Activated naive CD8-positive, alpha-beta T cell treated with anti-CD3 and anti-CD28 coated beads for 36 hours (primary cell): ENCODE measurements at regions not wholly inside any gene's neighbourhood (a gene's known extent, or its start where the extent isn't known, plus 50 kb on each side); places are given as distances from the start of the nearest gene placed in this dataset.

Source experiments
- DNase-seq: peaks from one replicate; pipeline ENCODE4 v3.0.0; 2021
- H3K27ac Mint-ChIP-seq: one replicate; pipeline ENCODE4 v1.8.0; 2022; ENCODE audit warnings: mild to moderate bottlenecking, moderate library complexity, mixed read lengths
- H3K27me3 Mint-ChIP-seq: one replicate; pipeline ENCODE4 v1.8.0; 2022; ENCODE audit warnings: mild to moderate bottlenecking, mixed read lengths
- H3K36me3 Mint-ChIP-seq: one replicate; pipeline ENCODE4 v1.8.0; 2021; ENCODE audit warnings: mild to moderate bottlenecking, mixed read lengths
- H3K4me1 Mint-ChIP-seq: one replicate; pipeline ENCODE4 v1.8.0; 2021; ENCODE audit warnings: mixed read lengths
- H3K4me3 Mint-ChIP-seq: one replicate; pipeline ENCODE4 v1.8.0; 2022; ENCODE audit warnings: mild to moderate bottlenecking, moderate library complexity, mixed read lengths
- H3K9me3 Mint-ChIP-seq: one replicate; pipeline ENCODE4 v1.8.0; 2022; ENCODE audit warnings: mixed read lengths

GRCh38 chr2:19818543-19818942, 83.2 kb downstream of the TTC32 start:
- DNase-seq, result no peak
- no peaks in the 10 kb centered on the region for H3K4me1 Mint-ChIP-seq
- no peak overlapping the region for H3K27ac Mint-ChIP-seq
- H3K27me3 Mint-ChIP-seq, result peaks cover 10% of the 10 kb centered on the region
- no peaks in the 10 kb centered on the region for H3K9me3 Mint-ChIP-seq
- no peak overlapping the region for H3K4me3 Mint-ChIP-seq
- no peaks in the 10 kb centered on the region for H3K36me3 Mint-ChIP-seq

GRCh38 chr2:19818039-19818438, 83.7 kb downstream of the TTC32 start:
- no peak overlapping the region for H3K27ac Mint-ChIP-seq
- H3K27me3 Mint-ChIP-seq, result peaks cover 8% of the 10 kb centered on the region
- no peak for DNase-seq
- no peak overlapping the region for H3K4me3 Mint-ChIP-seq
- no peaks in the 10 kb centered on the region for H3K4me1 Mint-ChIP-seq
- H3K36me3 Mint-ChIP-seq, result no peaks in the 10 kb centered on the region
- H3K9me3 Mint-ChIP-seq, result no peaks in the 10 kb centered on the region

- no peaks in the 10 kb centered on the region for H3K9me3 Mint-ChIP-seq
- no peaks in the 10 kb centered on the region for H3K36me3 Mint-ChIP-seq
- H3K4me3 Mint-ChIP-seq, result no peak overlapping the region
- no peak overlapping the region for H3K27ac Mint-ChIP-seq
- DNase-seq, result no peak
- no peaks in the 10 kb centered on the region for H3K4me1 Mint-ChIP-seq
- no peaks in the 10 kb centered on the region for H3K27me3 Mint-ChIP-seq
These were observed 86.0 kb downstream of the TTC32 start for GRCh38 chr2:19815746-19816145.

GRCh38 chr2:19812166-19812565, 89.6 kb downstream of the TTC32 start:
- no peaks in the 10 kb centered on the region for H3K4me1 Mint-ChIP-seq
- H3K27ac Mint-ChIP-seq, result no peak overlapping the region
- H3K36me3 Mint-ChIP-seq, result no peaks in the 10 kb centered on the region
- no peaks in the 10 kb centered on the region for H3K27me3 Mint-ChIP-seq
- DNase-seq, result no peak
- no peaks in the 10 kb centered on the region for H3K9me3 Mint-ChIP-seq
- no peak overlapping the region for H3K4me3 Mint-ChIP-seq

- Mint-ChIP-seq H3K27me3 (no peaks in the 10 kb centered on the region), H3K4me1 (no peaks in the 10 kb centered on the region), H3K9me3 (no peaks in the 10 kb centered on the region), H3K27ac (no peak overlapping the region), H3K4me3 (no peak overlapping the region), H3K36me3 (no peaks in the 10 kb centered on the region)
- no peak for DNase-seq
These were observed 90.6 kb downstream of the TTC32 start for GRCh38 chr2:19811186-19811585.

- DNase-seq, result no peak
- H3K4me3 Mint-ChIP-seq, result no peak overlapping the region
- no peaks in the 10 kb centered on the region for H3K9me3 Mint-ChIP-seq
- no peaks in the 10 kb centered on the region for H3K36me3 Mint-ChIP-seq
- peaks cover under 1% of the 10 kb centered on the region for H3K27me3 Mint-ChIP-seq
- H3K27ac Mint-ChIP-seq, result no peak overlapping the region
- H3K4me1 Mint-ChIP-seq, result no peaks in the 10 kb centered on the region
These were observed 91.1 kb downstream of the TTC32 start for GRCh38 chr2:19810637-19811036.

- H3K9me3 Mint-ChIP-seq, result no peaks in the 10 kb centered on the region
- no peaks in the 10 kb centered on the region for H3K36me3 Mint-ChIP-seq
- H3K27me3 Mint-ChIP-seq, result peaks cover 5% of the 10 kb centered on the region
- DNase-seq, result no peak
- no peak overlapping the region for H3K4me3 Mint-ChIP-seq
- no peak overlapping the region for H3K27ac Mint-ChIP-seq
- H3K4me1 Mint-ChIP-seq, result no peaks in the 10 kb centered on the region
These were observed 91.6 kb downstream of the TTC32 start for GRCh38 chr2:19810148-19810547.

- Mint-ChIP-seq H3K27ac (no peak overlapping the region), H3K4me1 (no peaks in the 10 kb centered on the region), H3K9me3 (no peaks in the 10 kb centered on the region), H3K27me3 (peaks cover 5% of the 10 kb centered on the region), H3K4me3 (no peak overlapping the region), H3K36me3 (no peaks in the 10 kb centered on the region)
- DNase-seq, result no peak
These were observed 92.6 kb downstream of the TTC32 start for GRCh38 chr2:19809206-19809605.

- H3K36me3 Mint-ChIP-seq, result no peaks in the 10 kb centered on the region
- no peaks in the 10 kb centered on the region for H3K4me1 Mint-ChIP-seq
- H3K27ac Mint-ChIP-seq, result no peak overlapping the region
- no peak for DNase-seq
- H3K27me3 Mint-ChIP-seq, result peaks cover 5% of the 10 kb centered on the region
- no peaks in the 10 kb centered on the region for H3K9me3 Mint-ChIP-seq
- no peak overlapping the region for H3K4me3 Mint-ChIP-seq
These were observed 93.9 kb downstream of the TTC32 start for GRCh38 chr2:19807866-19808265.

GRCh38 chr2:19807346-19807745, 94.4 kb downstream of the TTC32 start:
- Mint-ChIP-seq H3K27ac (no peak overlapping the region), H3K27me3 (peaks cover 5% of the 10 kb centered on the region), H3K9me3 (no peaks in the 10 kb centered on the region), H3K36me3 (no peaks in the 10 kb centered on the region), H3K4me1 (no peaks in the 10 kb centered on the region), H3K4me3 (no peak overlapping the region)
- DNase-seq, result no peak

- Mint-ChIP-seq H3K27ac (no peak overlapping the region), H3K4me1 (no peaks in the 10 kb centered on the region)
- DNase-seq, result no peak
These were observed 95.2 kb downstream of the TTC32 start for GRCh38 chr2:19806591-19806990.

GRCh38 chr2:19806131-19806530, 95.7 kb downstream of the TTC32 start:
- Mint-ChIP-seq H3K27ac (no peak overlapping the region), H3K36me3 (no peaks in the 10 kb centered on the region), H3K4me3 (no peak overlapping the region), H3K27me3 (peaks cover 5% of the 10 kb centered on the region), H3K4me1 (no peaks in the 10 kb centered on the region), H3K9me3 (no peaks in the 10 kb centered on the region)
- no peak for DNase-seq

More at GRCh38 chr2:19806591-19806990, 95.2 kb downstream of the TTC32 start:
- H3K27me3 Mint-ChIP-seq, result peaks cover 5% of the 10 kb centered on the region
- no peaks in the 10 kb centered on the region for H3K9me3 Mint-ChIP-seq
- H3K4me3 Mint-ChIP-seq, result no peak overlapping the region
- no peaks in the 10 kb centered on the region for H3K36me3 Mint-ChIP-seq

GRCh38 chr2:19805266-19805665, 96.5 kb downstream of the TTC32 start:
- DNase-seq, result no peak
- no peak overlapping the region for H3K4me3 Mint-ChIP-seq
- peaks cover 5% of the 10 kb centered on the region for H3K27me3 Mint-ChIP-seq
- H3K9me3 Mint-ChIP-seq, result no peaks in the 10 kb centered on the region
- no peak overlapping the region for H3K27ac Mint-ChIP-seq
- H3K36me3 Mint-ChIP-seq, result no peaks in the 10 kb centered on the region
- H3K4me1 Mint-ChIP-seq, result no peaks in the 10 kb centered on the region

- Mint-ChIP-seq H3K4me3 (no peak overlapping the region), H3K27ac (no peak overlapping the region), H3K4me1 (no peaks in the 10 kb centered on the region), H3K36me3 (no peaks in the 10 kb centered on the region), H3K9me3 (no peaks in the 10 kb centered on the region), H3K27me3 (peaks cover 5% of the 10 kb centered on the region)
- no peak for DNase-seq
These were observed 97.0 kb downstream of the TTC32 start for GRCh38 chr2:19804639-19805260.

- no peak for DNase-seq
- no peaks in the 10 kb centered on the region for H3K4me1 Mint-ChIP-seq
- H3K4me3 Mint-ChIP-seq, result no peak overlapping the region
- no peaks in the 10 kb centered on the region for H3K9me3 Mint-ChIP-seq
- peaks cover 5% of the 10 kb centered on the region for H3K27me3 Mint-ChIP-seq
- no peak overlapping the region for H3K27ac Mint-ChIP-seq
- no peaks in the 10 kb centered on the region for H3K36me3 Mint-ChIP-seq
These were observed 99.5 kb downstream of the TTC32 start for GRCh38 chr2:19802086-19802841.
